Glutamatergic neuron (in vitro differentiated cells): ENCODE measurements at regions not wholly inside any gene's neighbourhood (a gene's known extent, or its start where the extent isn't known, plus 50 kb on each side); places are given as distances from the start of the nearest gene placed in this dataset.

Experiments used
- DNase-seq: peaks from one replicate; pipeline ENCODE4 v3.0.0; 2022
- H3K27ac Mint-ChIP-seq: one replicate; pipeline ENCODE4 v1.8.0; 2020; ENCODE audit warnings: mild to moderate bottlenecking, mixed read lengths, inconsistent platforms; ENCODE audit not compliant: unreplicated experiment
- H3K27me3 Mint-ChIP-seq: one replicate; pipeline ENCODE4 v1.8.0; 2020; ENCODE audit warnings: mild to moderate bottlenecking, moderate library complexity, mixed read lengths, inconsistent platforms; ENCODE audit not compliant: unreplicated experiment
- H3K36me3 Mint-ChIP-seq: one replicate; pipeline ENCODE4 v1.8.0; 2020; ENCODE audit warnings: mild to moderate bottlenecking, mixed read lengths, inconsistent platforms; ENCODE audit not compliant: unreplicated experiment
- H3K4me1 Mint-ChIP-seq: one replicate; pipeline ENCODE4 v1.8.0; 2020; ENCODE audit warnings: mild to moderate bottlenecking, low read depth, mixed read lengths, inconsistent platforms; ENCODE audit not compliant: unreplicated experiment
- H3K4me3 Mint-ChIP-seq: one replicate; pipeline ENCODE4 v1.8.0; 2020; ENCODE audit warnings: mild to moderate bottlenecking, mixed read lengths, inconsistent platforms; ENCODE audit not compliant: unreplicated experiment
- H3K9me3 Mint-ChIP-seq: one replicate; pipeline ENCODE4 v1.8.0; 2020; ENCODE audit warnings: mild to moderate bottlenecking, moderate library complexity, mixed read lengths, inconsistent platforms; ENCODE audit not compliant: unreplicated experiment
- CTCF ChIP-seq: fragments of 200-600 bp; sonication (generic); IDR thresholded peaks from one replicate; pipeline ENCODE4 v1.5.0; 2021; ENCODE audit not compliant: partially characterized antibody, unreplicated experiment

GRCh38 chr1:221212926-221213325, 333.7 kb downstream of the HLX start:
- no peak overlapping the region for H3K27ac Mint-ChIP-seq
- no peaks in the 10 kb centered on the region for H3K27me3 Mint-ChIP-seq
- TF ChIP-seq CTCF, result no peak
- DNase-seq, result no peak
- H3K4me1 Mint-ChIP-seq, result peaks cover 8% of the 10 kb centered on the region
- H3K36me3 Mint-ChIP-seq, result peaks cover 6% of the 10 kb centered on the region
- H3K4me3 Mint-ChIP-seq, result no peak overlapping the region
- peaks cover 10% of the 10 kb centered on the region for H3K9me3 Mint-ChIP-seq

- DNase-seq, result peak; percentile 24
- peaks cover 2% of the 10 kb centered on the region for H3K36me3 Mint-ChIP-seq
- peaks cover 4% of the 10 kb centered on the region for H3K9me3 Mint-ChIP-seq
- peaks cover 9% of the 10 kb centered on the region for H3K4me1 Mint-ChIP-seq
- no peak overlapping the region for H3K4me3 Mint-ChIP-seq
- TF ChIP-seq CTCF, result no peak
- H3K27ac Mint-ChIP-seq, result no peak overlapping the region
- H3K27me3 Mint-ChIP-seq, result no peaks in the 10 kb centered on the region
Measured at GRCh38 chr1:221217029-221217428, 337.8 kb downstream of the HLX start.

GRCh38 chr1:221223281-221223680, 344.0 kb downstream of the HLX start:
- Mint-ChIP-seq H3K9me3 (peaks cover 2% of the 10 kb centered on the region), H3K36me3 (peaks cover 15% of the 10 kb centered on the region), H3K4me3 (no peak overlapping the region), H3K27me3 (peaks cover 2% of the 10 kb centered on the region), H3K4me1 (no peaks in the 10 kb centered on the region), H3K27ac (no peak overlapping the region)
- no peak for DNase-seq
- no peak for TF ChIP-seq CTCF

- no peak for TF ChIP-seq CTCF
- H3K36me3 Mint-ChIP-seq, result peaks cover 11% of the 10 kb centered on the region
- H3K27me3 Mint-ChIP-seq, result peaks cover 2% of the 10 kb centered on the region
- no peaks in the 10 kb centered on the region for H3K9me3 Mint-ChIP-seq
- no peak overlapping the region for H3K4me3 Mint-ChIP-seq
- no peak overlapping the region for H3K27ac Mint-ChIP-seq
- H3K4me1 Mint-ChIP-seq, result no peaks in the 10 kb centered on the region
- DNase-seq, result no peak
Measured at GRCh38 chr1:221227460-221227859, 348.2 kb downstream of the HLX start.

- no peak for TF ChIP-seq CTCF
- no peak overlapping the region for H3K4me3 Mint-ChIP-seq
- H3K27ac Mint-ChIP-seq, result no peak overlapping the region
- DNase-seq, result no peak
- no peaks in the 10 kb centered on the region for H3K4me1 Mint-ChIP-seq
- H3K9me3 Mint-ChIP-seq, result no peaks in the 10 kb centered on the region
- H3K27me3 Mint-ChIP-seq, result peaks cover 2% of the 10 kb centered on the region
- peaks cover 11% of the 10 kb centered on the region for H3K36me3 Mint-ChIP-seq
Measured at GRCh38 chr1:221227872-221228337, 348.7 kb downstream of the HLX start.
